Pancreas (tissue), 10 donors: ENCODE measurements at regions not wholly inside any gene's neighbourhood (a gene's known extent, or its start where the extent isn't known, plus 50 kb on each side); places are given as distances from the start of the nearest gene placed in this dataset.
"Not testable (repeated sequence)": the region's sequence is repeated elsewhere in the genome, so short reads cannot be mapped to it uniquely, and the experiment has no call there.

Source experiments
- ATAC-seq, 4 donors: fragments of 200-7000 bp; cut with Tn5 transposase; one replicate each; pipeline versions ENCODE4 v1.8.0 to v1.9.1; 2020; ENCODE audit warnings: mild to moderate bottlenecking in 4 of 4, moderate library complexity in 4 of 4
- DNase-seq, 6 donors: peaks; one replicate each; pipeline ENCODE4 v3.0.0-alpha.2; 2020
- FAIRE-seq: peaks from 2 replicates; lab custom pipeline; 2012; peaks lifted over from hg19 to GRCh38; lab: Jason Lieb, UNC
- H3K27ac ChIP-seq, 4 donors: fragments of 200-600 bp; sonication (generic); 1 replicate in 3 of 4; 2 replicates in 1 of 4; pipeline versions ENCODE4 v1.5.0 to v1.8.0; 2020
- H3K27me3 ChIP-seq, 4 donors: fragments of 200-600 bp; one replicate each; pipeline ENCODE4 v1.8.0; 2021
- H3K36me3 ChIP-seq, 3 donors: fragments of 200-600 bp; sonication (generic) in 1 of 3; one replicate each; pipeline versions ENCODE4 v1.5.0 to v1.8.0; 2020 to 2021
- H3K4me1 ChIP-seq, 3 donors: fragments of 200-600 bp; one replicate each; pipeline ENCODE4 v1.8.0; 2021
- H3K4me3 ChIP-seq, 4 donors: fragments of 200-600 bp; sonication (generic) in 2 of 4; one replicate each; pipeline versions ENCODE4 v1.5.0 to v1.8.0; 2020 to 2021
- H3K9me3 ChIP-seq, 4 donors: fragments of 200-600 bp; one replicate each; pipeline ENCODE4 v1.8.0; 2021
- WGBS, 2 donors: extraction: QIAGEN DNeasy Blood & Tissue Kit; methylation state at CpG; one replicate each; pipeline ENCODE4 v1.1.7; 2013; 5-methylcytosine and 5-hydroxymethylcytosine counted together
- intact Hi-C, 3 donors: fragments of 100-400 bp; cut with DNase I; formaldehyde crosslinking; loops; one replicate each; pipeline versions ENCODE4 v1.11.1 to v1.14.2; 2022
- TF ChIP-seq, protein P1 (sequence below), 4 donors: fragments of 200-600 bp; sonication (generic) in 3 of 4; IDR thresholded peaks; one replicate each; pipeline versions ENCODE4 v1.5.0 to v1.8.0; 2021; ENCODE audit warnings: antibody characterized with exemption in 4 of 4
- donor health status: healthy with polysubstance abuse.
- donor health status: DM: no; HTN: no; CAD: no; lungs with moderate emphysema.
- donor health status: DM: no; HTN: no; CAD: no.
- donor health status: control.
- donor health status: control.
- donor health status: Bipolar disorder and iron deficiency.
- donor health status: DM: yes; HTN: yes; CAD: no.
- donor health status: DM: no; HTN: no; CAD: no.
- donor health status: DM: no; HTN: no; CAD: no.
- donor health status: DM: yes; HTN: yes; CAD: no.

DNA sequence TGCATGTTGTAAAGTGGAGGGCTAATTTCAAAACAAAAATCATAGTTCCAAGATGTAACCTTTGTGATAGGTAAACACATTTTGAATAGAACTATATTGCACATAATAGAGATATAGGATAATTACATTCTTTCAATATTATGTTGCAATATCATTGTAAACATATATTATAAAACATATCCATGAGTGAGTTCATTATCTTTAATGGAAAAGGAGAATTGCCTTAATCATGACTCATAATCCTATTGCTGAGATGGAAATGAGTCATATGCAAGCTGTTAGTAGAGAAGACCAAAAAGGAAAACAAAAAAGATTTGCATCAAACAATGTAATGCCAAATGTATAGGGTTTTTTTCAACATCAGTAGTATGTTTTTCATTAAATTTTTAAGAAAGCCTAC, 73.7 kb upstream of the WDR44 start:
- intact Hi-C loops = no loop called here
- no peak overlapping the region for H3K27ac ChIP-seq
- H3K27me3 ChIP-seq = peaks cover 0 to 9% (median 0%) of the 10 kb centered on the region in 4 donors
- ATAC-seq (no peak), DNase-seq (no peak), FAIRE-seq (peak; percentile 92)
- TF ChIP-seq, protein P1, sequence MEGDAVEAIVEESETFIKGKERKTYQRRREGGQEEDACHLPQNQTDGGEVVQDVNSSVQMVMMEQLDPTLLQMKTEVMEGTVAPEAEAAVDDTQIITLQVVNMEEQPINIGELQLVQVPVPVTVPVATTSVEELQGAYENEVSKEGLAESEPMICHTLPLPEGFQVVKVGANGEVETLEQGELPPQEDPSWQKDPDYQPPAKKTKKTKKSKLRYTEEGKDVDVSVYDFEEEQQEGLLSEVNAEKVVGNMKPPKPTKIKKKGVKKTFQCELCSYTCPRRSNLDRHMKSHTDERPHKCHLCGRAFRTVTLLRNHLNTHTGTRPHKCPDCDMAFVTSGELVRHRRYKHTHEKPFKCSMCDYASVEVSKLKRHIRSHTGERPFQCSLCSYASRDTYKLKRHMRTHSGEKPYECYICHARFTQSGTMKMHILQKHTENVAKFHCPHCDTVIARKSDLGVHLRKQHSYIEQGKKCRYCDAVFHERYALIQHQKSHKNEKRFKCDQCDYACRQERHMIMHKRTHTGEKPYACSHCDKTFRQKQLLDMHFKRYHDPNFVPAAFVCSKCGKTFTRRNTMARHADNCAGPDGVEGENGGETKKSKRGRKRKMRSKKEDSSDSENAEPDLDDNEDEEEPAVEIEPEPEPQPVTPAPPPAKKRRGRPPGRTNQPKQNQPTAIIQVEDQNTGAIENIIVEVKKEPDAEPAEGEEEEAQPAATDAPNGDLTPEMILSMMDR (IDR thresholded peaks at IDR 0.05) = no peak
- no peak overlapping the region for H3K4me3 ChIP-seq
- no peaks in the 10 kb centered on the region for H3K36me3 ChIP-seq
- H3K4me1 ChIP-seq = no peaks in the 10 kb centered on the region
- no peaks in the 10 kb centered on the region for H3K9me3 ChIP-seq

DNA sequence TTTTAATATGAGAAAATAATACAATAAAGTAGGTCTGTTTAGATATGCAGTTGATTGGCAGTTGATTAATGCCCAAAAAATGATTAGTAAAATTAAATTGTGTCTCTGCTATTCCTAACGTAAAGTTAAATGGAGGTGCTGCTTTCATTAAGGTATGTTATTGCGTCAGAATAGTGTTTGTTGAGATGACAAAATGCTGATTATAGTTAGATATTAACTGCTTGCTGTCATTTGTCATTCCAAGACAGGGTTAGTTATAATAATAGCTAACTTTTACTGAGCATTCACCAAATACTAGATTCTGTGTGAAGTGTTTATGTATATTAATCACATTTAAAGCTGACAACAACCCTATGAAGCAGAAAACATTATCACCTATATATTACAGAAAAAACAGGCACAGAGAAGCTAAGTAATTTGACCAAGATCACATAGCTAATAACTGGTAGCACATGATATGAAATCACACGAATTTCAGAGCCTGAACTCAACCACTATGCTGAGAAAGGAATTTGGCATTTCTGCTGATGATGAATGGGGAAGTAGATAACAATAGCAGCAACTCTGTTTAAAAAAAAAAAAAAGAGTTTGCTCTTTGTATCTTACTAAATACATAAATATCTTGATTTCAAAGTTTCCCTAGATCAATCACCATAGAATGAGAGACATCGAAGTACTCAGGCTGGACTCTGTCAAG, 59.7 kb upstream of the WDR44 start:
- H3K9me3 ChIP-seq = no peaks in the 10 kb centered on the region
- intact Hi-C loops = no loop called here
- no peaks in the 10 kb centered on the region for H3K4me1 ChIP-seq
- no peak for DNase-seq
- 19% methylated on average over 4 of the region's 4 CpGs for WGBS, 2 donors
- ATAC-seq = peak in 3 of 4 donors; percentile 35 to 60 (median 50)
- no peak overlapping the region for H3K27ac ChIP-seq
- TF ChIP-seq, protein P1 (IDR thresholded peaks at IDR 0.05) = no peak
- H3K36me3 ChIP-seq = no peaks in the 10 kb centered on the region
- FAIRE-seq = no peak
- no peak overlapping the region for H3K4me3 ChIP-seq
- H3K27me3 ChIP-seq = no peaks in the 10 kb centered on the region

DNA sequence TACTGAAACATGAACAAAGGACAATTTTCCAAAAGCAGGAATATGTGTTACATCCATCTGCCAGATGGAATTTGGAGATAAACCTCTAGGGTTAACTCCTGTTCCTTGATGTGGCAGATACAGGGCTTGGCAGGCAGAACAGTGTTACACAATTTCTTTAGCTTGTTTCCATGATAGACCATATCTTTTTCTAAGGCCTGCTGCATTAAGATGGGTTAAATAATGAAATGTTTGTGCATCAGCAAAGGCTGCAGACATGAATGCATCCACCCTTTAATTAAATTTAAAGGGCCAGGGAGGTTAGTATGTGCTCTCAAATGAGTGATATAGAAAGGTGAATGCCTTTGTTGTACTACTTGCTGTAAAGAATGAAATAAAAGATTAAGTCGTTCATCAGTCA, 50.1 kb upstream of the WDR44 start:
- H3K27me3 ChIP-seq, ATAC-seq, FAIRE-seq, DNase-seq, H3K36me3 ChIP-seq, H3K4me1 ChIP-seq, H3K9me3 ChIP-seq, H3K4me3 ChIP-seq, intact Hi-C loops, H3K27ac ChIP-seq: not testable (repeated sequence)
- WGBS, 2 donors = 59 to 63% methylated on average over 1 of the region's 1 CpG
